Naive B cell (primary cell): ENCODE measurements at regions not wholly inside any gene's neighbourhood (a gene's known extent, or its start where the extent isn't known, plus 50 kb on each side); places are given as distances from the start of the nearest gene placed in this dataset.
"Not testable (repeated sequence)": the region's sequence is repeated elsewhere in the genome, so short reads cannot be mapped to it uniquely, and the experiment has no call there.

ENCODE experiments used
- ATAC-seq, 2 donors: fragments of 150-1000 bp; cut with Tn5 transposase; 2 replicates each; pipeline ENCODE4 v1.10.0; 2021; ENCODE audit warnings: low read depth in 2 of 2, mild to moderate bottlenecking in 2 of 2, moderate library complexity in 2 of 2
- DNase-seq: peaks from one replicate; pipeline ENCODE4 v3.0.0; 2022
- H3K27ac Mint-ChIP-seq, 6 donors: one replicate each; pipeline ENCODE4 v1.8.0; 2020 to 2022; ENCODE audit warnings: mild to moderate bottlenecking in 6 of 6, mixed read lengths in 6 of 6, moderate library complexity in 5 of 6, inconsistent platforms in 2 of 6
- H3K27me3 Mint-ChIP-seq, 3 donors: one replicate each; pipeline ENCODE4 v1.8.0; 2021 to 2022; ENCODE audit warnings: mixed read lengths in 3 of 3, mild to moderate bottlenecking in 1 of 3
- H3K36me3 Mint-ChIP-seq, 2 donors: one replicate each; pipeline ENCODE4 v1.8.0; 2020 to 2022; ENCODE audit warnings: mixed read lengths in 2 of 2, inconsistent platforms in 1 of 2, mild to moderate bottlenecking in 1 of 2
- H3K4me1 Mint-ChIP-seq, 3 donors: one replicate each; pipeline ENCODE4 v1.8.0; 2020 to 2022; ENCODE audit warnings: mixed read lengths in 3 of 3, inconsistent platforms in 1 of 3, mild to moderate bottlenecking in 1 of 3, moderate library complexity in 1 of 3
- H3K4me3 Mint-ChIP-seq, 8 donors: one replicate each; pipeline ENCODE4 v1.8.0; 2020 to 2022; ENCODE audit warnings: mild to moderate bottlenecking in 8 of 8, mixed read lengths in 8 of 8, moderate library complexity in 8 of 8, inconsistent platforms in 2 of 8
- H3K9me3 Mint-ChIP-seq, 7 donors: one replicate each; pipeline ENCODE4 v1.8.0; 2020 to 2022; ENCODE audit warnings: mixed read lengths in 7 of 7, mild to moderate bottlenecking in 5 of 7, inconsistent platforms in 2 of 7, moderate library complexity in 1 of 7

- H3K27ac Mint-ChIP-seq, result no peak overlapping the region
- no peak overlapping the region for H3K4me3 Mint-ChIP-seq
Measured at GRCh38 chr10:129049501-129049900, 417.5 kb upstream of the MGMT start.

GRCh38 chr10:129055225-129055624 is 411.8 kb upstream of the MGMT start:
- Mint-ChIP-seq H3K36me3 (no peaks in the 10 kb centered on the region), H3K4me1 (peaks cover 0 to 15% (median 10%) of the 10 kb centered on the region in 3 donors), H3K4me3 (no peak overlapping the region), H3K27ac (no peak overlapping the region), H3K27me3 (no peaks in the 10 kb centered on the region), H3K9me3 (peaks cover 0 to 2% (median 0%) of the 10 kb centered on the region in 7 donors)
- no peak for DNase-seq
- no peak for ATAC-seq

More at GRCh38 chr10:129049501-129049900, 417.5 kb upstream of the MGMT start:
- H3K36me3 Mint-ChIP-seq, result no peaks in the 10 kb centered on the region
- no peaks in the 10 kb centered on the region for H3K4me1 Mint-ChIP-seq
- H3K9me3 Mint-ChIP-seq, result peaks cover 0 to 2% (median 0%) of the 10 kb centered on the region in 7 donors
- ATAC-seq, result no peak
- DNase-seq, result no peak
- peaks cover 0 to 11% (median 0%) of the 10 kb centered on the region in 3 donors for H3K27me3 Mint-ChIP-seq

DNA sequence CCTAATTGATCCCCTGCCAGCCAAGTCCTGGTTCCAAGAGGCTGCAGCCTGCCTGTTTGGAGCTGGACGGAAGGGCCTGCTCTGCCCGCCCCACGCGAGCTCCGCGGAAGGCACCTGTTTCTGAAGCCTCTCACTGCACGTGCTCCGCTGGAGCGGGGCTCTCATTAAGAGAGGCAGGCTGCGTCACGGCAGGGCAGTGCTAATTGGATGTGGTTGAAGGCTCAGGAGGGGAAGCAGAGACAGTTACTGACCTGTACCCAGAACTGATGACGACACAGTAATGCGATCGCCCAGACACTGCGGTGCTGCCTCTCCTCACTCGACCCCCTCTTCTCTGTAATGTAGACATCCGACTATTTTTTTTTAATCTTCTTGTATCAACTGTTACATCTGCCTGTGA is 411.1 kb upstream of the MGMT start:
- H3K4me3 Mint-ChIP-seq, result no peak overlapping the region
- no peaks in the 10 kb centered on the region for H3K36me3 Mint-ChIP-seq
- no peak for DNase-seq

GRCh38 chr10:129056734-129057689 is 410.0 kb upstream of the MGMT start:
- H3K9me3 Mint-ChIP-seq, result no peaks in the 10 kb centered on the region
- no peak for DNase-seq
- no peaks in the 10 kb centered on the region for H3K36me3 Mint-ChIP-seq
- H3K4me3 Mint-ChIP-seq, result no peak overlapping the region
- H3K4me1 Mint-ChIP-seq, result peaks cover 0 to 15% (median 10%) of the 10 kb centered on the region in 3 donors
- peak overlapping the region in 1 of 6 donors; percentile 48 for H3K27ac Mint-ChIP-seq
- H3K27me3 Mint-ChIP-seq, result peaks cover 0 to 10% (median 0%) of the 10 kb centered on the region in 3 donors
- no peak for ATAC-seq

More for the DNA sequence above, 411.1 kb upstream of the MGMT start:
- H3K9me3 Mint-ChIP-seq, result peaks cover 0 to 2% (median 0%) of the 10 kb centered on the region in 7 donors
- ATAC-seq, result no peak
- peaks cover 0 to 15% (median 10%) of the 10 kb centered on the region in 3 donors for H3K4me1 Mint-ChIP-seq
- no peak overlapping the region for H3K27ac Mint-ChIP-seq
- peaks cover 0 to 7% (median 0%) of the 10 kb centered on the region in 3 donors for H3K27me3 Mint-ChIP-seq

DNA sequence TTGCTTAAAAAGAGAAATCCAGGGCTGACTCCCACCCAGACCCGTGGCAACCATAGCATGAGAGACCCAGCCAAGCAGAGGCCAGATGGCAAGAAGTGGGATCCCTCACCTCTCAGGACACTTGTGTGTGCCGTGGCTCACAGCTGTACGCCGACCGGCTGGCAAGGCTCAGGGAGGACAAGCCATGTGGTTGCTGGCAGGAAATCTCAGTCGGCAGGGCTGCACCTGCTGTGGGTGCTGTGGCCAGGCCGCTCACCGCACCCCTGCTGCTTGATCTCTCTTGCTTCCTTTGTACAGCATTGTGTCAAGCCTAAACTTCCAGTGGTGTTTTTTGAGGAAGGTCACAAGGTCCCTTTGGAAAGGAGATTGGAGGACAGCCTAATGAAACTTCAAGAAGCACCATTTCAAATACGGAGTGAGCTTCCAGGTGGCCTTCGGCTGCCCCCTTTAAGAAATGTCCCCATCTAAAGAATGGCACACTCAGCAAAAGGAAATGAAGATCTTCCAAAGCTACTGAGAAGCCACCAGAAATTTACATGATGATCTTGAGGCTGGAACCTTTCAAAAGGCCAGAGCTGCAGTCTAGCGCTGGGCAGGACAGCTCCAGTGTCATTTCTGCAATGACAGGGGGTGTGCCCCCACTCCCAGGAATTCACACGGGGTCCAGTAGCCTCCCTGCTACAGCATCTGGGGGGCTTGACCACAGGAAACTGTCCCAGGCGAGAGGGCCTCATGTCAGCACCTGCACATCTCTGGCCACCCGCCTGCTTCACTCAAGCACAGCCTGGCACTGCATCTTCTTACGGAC is 409.0 kb upstream of the MGMT start:
- H3K4me1 Mint-ChIP-seq, result peaks cover 0 to 15% (median 10%) of the 10 kb centered on the region in 3 donors
- ATAC-seq (peak in 1 of 2 donors; percentile 35), DNase-seq (no peak)
- H3K36me3 Mint-ChIP-seq, result no peaks in the 10 kb centered on the region
- no peaks in the 10 kb centered on the region for H3K9me3 Mint-ChIP-seq
- H3K27me3 Mint-ChIP-seq, result peaks cover 0 to 10% (median 3%) of the 10 kb centered on the region in 3 donors
- H3K4me3 Mint-ChIP-seq, result no peak overlapping the region
- peak overlapping the region in 1 of 6 donors; percentile 71 for H3K27ac Mint-ChIP-seq

GRCh38 chr10:129058664-129059155 is 408.3 kb upstream of the MGMT start:
- DNase-seq (no peak), ATAC-seq (no peak)
- Mint-ChIP-seq H3K27me3 (peaks cover 0 to 10% (median 3%) of the 10 kb centered on the region in 3 donors), H3K4me1 (peaks cover 0 to 15% (median 10%) of the 10 kb centered on the region in 3 donors), H3K36me3 (no peaks in the 10 kb centered on the region), H3K9me3 (no peaks in the 10 kb centered on the region), H3K4me3 (no peak overlapping the region), H3K27ac (no peak overlapping the region)

DNA sequence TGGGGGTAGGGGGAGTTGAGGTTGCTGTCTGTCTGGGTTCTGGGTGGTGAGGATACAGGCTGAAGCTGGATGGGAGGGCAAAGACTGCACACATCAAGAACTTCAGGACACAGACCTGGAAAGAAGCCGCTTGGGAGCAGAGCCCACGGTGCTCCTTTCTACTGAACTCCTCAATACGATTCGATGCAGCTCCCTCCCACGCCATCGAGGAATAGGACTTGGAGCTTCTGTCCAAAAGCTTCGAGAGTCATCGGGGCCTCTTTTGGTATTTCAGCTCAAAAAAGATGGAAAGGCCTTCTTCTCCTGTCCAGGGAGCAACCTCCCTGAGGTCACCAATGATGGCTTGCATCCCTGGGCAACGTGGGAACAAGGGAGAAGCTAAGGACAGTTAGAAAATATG is 407.1 kb upstream of the MGMT start:
- no peak overlapping the region for H3K4me3 Mint-ChIP-seq
- H3K9me3 Mint-ChIP-seq, result no peaks in the 10 kb centered on the region
- no peak for DNase-seq
- H3K36me3 Mint-ChIP-seq, result no peaks in the 10 kb centered on the region
- no peak for ATAC-seq
- H3K27ac Mint-ChIP-seq, result no peak overlapping the region
- peaks cover 0 to 10% (median 3%) of the 10 kb centered on the region in 3 donors for H3K27me3 Mint-ChIP-seq
- H3K4me1 Mint-ChIP-seq, result peaks cover 0 to 15% (median 10%) of the 10 kb centered on the region in 3 donors

DNA sequence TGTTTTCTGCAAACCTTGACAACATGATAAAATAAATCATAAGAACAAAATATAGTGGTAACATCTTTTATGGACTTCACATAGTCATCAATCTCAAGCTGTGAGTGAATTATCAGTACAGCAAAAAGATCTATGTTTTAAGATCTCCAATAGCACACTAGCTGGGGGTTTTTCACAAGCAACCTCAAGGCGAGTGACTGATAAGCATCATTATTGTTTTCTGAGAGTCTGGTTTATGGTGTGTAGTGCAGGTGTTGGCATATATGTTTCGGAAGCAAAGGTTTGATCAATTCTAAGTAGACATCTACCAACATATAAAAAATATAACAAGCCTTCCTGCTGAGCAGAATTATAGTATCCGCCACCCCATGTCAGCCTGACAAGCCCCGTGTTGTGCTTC is 403.8 kb upstream of the MGMT start:
- no peaks in the 10 kb centered on the region for H3K9me3 Mint-ChIP-seq
- H3K27me3 Mint-ChIP-seq, result peaks cover 0 to 14% (median 7%) of the 10 kb centered on the region in 3 donors
- H3K27ac Mint-ChIP-seq, result no peak overlapping the region
- ATAC-seq (no peak), DNase-seq (no peak)
- H3K4me1 Mint-ChIP-seq, result peaks cover 0 to 1% (median under 1%) of the 10 kb centered on the region in 3 donors
- no peaks in the 10 kb centered on the region for H3K36me3 Mint-ChIP-seq
- no peak overlapping the region for H3K4me3 Mint-ChIP-seq

DNA sequence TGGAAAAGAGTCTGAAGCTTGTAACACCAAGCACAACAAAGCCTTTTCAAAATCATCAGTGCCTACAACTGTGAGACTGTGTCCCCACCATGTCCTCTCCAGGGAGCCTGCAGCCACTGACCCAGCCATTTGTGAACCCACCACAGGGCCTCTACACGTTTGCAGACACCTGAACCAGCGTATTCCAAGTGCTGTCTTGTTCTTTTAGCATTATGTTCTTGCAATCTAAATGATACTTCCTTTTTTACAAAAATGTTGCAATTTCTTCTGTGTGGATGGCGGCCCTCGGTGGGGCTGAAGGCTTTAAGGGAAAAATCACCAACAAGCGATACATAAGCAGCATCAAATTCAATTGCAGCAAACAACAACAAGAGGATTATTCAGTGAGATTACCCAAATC is 403.2 kb upstream of the MGMT start:
- ATAC-seq, result no peak
- Mint-ChIP-seq H3K27ac (no peak overlapping the region), H3K27me3 (peaks cover 0 to 14% (median 7%) of the 10 kb centered on the region in 3 donors), H3K4me3 (no peak overlapping the region), H3K36me3 (no peaks in the 10 kb centered on the region), H3K9me3 (no peaks in the 10 kb centered on the region), H3K4me1 (no peaks in the 10 kb centered on the region)
- no peak for DNase-seq

DNA sequence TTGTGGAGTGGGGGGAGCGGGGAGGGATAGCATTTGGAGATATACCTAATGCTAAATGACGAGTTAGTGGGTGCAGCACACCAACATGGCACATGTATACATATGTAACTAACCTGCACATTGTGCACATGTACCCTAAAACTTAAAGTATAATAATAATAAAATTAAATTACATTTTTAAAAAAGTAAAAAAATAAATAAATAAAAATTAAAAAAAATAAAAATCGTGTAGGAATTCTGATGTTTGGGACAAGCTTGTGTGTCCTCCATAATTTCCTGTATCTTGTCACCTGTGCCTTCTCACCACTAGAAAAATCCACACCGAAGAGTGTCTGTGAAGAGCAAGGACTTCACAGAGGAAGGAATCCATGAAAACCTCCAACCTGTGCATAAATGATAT is 400.5 kb upstream of the MGMT start:
- not testable (repeated sequence) for DNase-seq, ATAC-seq, H3K27me3 Mint-ChIP-seq, H3K4me1 Mint-ChIP-seq, H3K4me3 Mint-ChIP-seq, H3K9me3 Mint-ChIP-seq, H3K27ac Mint-ChIP-seq, H3K36me3 Mint-ChIP-seq

DNA sequence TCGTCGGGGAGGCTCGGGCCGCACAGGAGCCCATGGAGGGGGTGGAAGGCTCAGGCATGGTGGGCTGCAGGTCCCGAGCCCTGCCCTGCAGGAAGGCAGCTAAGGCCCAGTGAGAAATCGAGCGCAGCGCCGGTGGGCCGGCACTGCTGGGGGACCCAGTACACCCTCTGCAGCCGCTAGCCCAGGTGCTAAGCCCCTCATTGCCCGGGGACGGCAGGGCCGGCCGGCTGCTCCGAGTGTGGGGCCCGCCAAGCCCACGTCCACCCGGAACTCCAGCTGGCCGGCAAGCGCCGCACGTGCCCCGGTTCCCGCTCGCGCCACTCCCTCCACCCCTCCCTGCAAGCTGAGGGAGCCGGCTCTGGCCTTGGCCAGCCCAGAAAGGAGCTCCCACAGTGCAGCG is 395.6 kb upstream of the MGMT start:
- H3K36me3 Mint-ChIP-seq, DNase-seq, H3K4me3 Mint-ChIP-seq, ATAC-seq, H3K27ac Mint-ChIP-seq, H3K27me3 Mint-ChIP-seq, H3K9me3 Mint-ChIP-seq, H3K4me1 Mint-ChIP-seq: not testable (repeated sequence)

GRCh38 chr10:129074939-129075338 is 392.1 kb upstream of the MGMT start:
- Mint-ChIP-seq H3K27me3 (peaks cover 0 to under 1% (median 0%) of the 10 kb centered on the region in 3 donors), H3K4me1 (no peaks in the 10 kb centered on the region), H3K4me3 (no peak overlapping the region), H3K36me3 (peaks cover 0 to under 1% of the 10 kb centered on the region in 2 donors), H3K9me3 (peaks cover 0 to 7% (median 0%) of the 10 kb centered on the region in 7 donors), H3K27ac (no peak overlapping the region)
- ATAC-seq (no peak), DNase-seq (no peak)

DNA sequence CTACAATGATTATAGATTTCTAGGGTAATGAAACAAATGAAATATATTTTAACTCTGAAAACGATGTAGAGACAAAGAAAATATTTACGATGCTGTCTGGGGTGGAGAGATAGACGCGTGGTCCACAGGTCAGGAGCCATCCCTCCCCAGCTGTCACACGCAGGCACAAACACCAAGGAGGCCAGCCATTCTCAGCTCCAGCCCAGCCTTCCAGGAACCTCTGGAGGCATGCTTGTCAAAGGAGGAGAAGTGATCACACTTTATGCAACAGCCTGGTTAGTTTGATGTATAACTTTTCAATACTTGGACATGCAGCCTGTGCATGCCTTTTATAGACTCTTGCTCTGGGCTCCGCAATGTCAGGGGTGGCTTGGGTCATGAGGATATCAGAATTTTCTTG is 391.5 kb upstream of the MGMT start:
- ATAC-seq, result no peak
- Mint-ChIP-seq H3K36me3 (peaks cover 5 to 6% of the 10 kb centered on the region in 2 donors), H3K27ac (no peak overlapping the region), H3K27me3 (peaks cover 0 to 6% (median 0%) of the 10 kb centered on the region in 3 donors), H3K9me3 (peaks cover 1 to 12% (median 5%) of the 10 kb centered on the region in 7 donors), H3K4me1 (no peaks in the 10 kb centered on the region), H3K4me3 (no peak overlapping the region)
- no peak for DNase-seq
